MCF 10A (cell line): ENCODE measurements at regions not wholly inside any gene's neighbourhood (a gene's known extent, or its start where the extent isn't known, plus 50 kb on each side); places are given as distances from the start of the nearest gene placed in this dataset.
A peak's percentile ranks its signal among the peaks of the same experiment; 100 is the strongest.

ENCODE experiments used
- BruUV-seq: library from RNA; stranded (reverse); fragments of 400-500 nt; replicated peaks from 2 replicates; lab custom pipeline; 2021; lab: Mats Ljungman, UMichigan
- CTCF ChIA-PET: fragments of 300-600 bp; sonication (Branson Sonifier 250); formaldehyde crosslinking; extraction: SDS; loops from one replicate; lab custom pipeline; 2021; ENCODE audit warnings: antibody characterized with exemption, inconsistent platforms; lab: Yijun Ruan, JAX
- POLR2A ChIA-PET: fragments of 300-600, 350-650 bp; sonication (Branson Sonifier 250); formaldehyde crosslinking; extraction: SDS; loops from one replicate; lab custom pipeline; 2020; ENCODE audit warnings: antibody characterized with exemption, inconsistent platforms; lab: Yijun Ruan, JAX
- DNase-seq: peaks from one replicate; pipeline ENCODE4 v3.0.0-alpha.2; 2018; ENCODE audit not compliant: unreplicated experiment
- H3K27ac Mint-ChIP-seq: one replicate; pipeline ENCODE4 v1.8.0; 2022; ENCODE audit warnings: mild to moderate bottlenecking, low read depth, mixed read lengths; ENCODE audit not compliant: unreplicated experiment
- H3K27me3 Mint-ChIP-seq: one replicate; pipeline ENCODE4 v1.8.0; 2022; ENCODE audit warnings: mixed read lengths; ENCODE audit not compliant: insufficient read depth, unreplicated experiment
- H3K36me3 Mint-ChIP-seq: one replicate; pipeline ENCODE4 v1.8.0; 2022; ENCODE audit warnings: mild to moderate bottlenecking, moderate library complexity, mixed read lengths; ENCODE audit not compliant: insufficient read depth, unreplicated experiment
- H3K4me1 Mint-ChIP-seq: one replicate; pipeline ENCODE4 v1.8.0; 2022; ENCODE audit warnings: mixed read lengths; ENCODE audit not compliant: insufficient read depth, unreplicated experiment
- H3K4me3 Mint-ChIP-seq: one replicate; pipeline ENCODE4 v1.8.0; 2022; ENCODE audit warnings: mild to moderate bottlenecking, moderate library complexity, mixed read lengths; ENCODE audit not compliant: unreplicated experiment
- H3K9me3 Mint-ChIP-seq: one replicate; pipeline ENCODE4 v1.8.0; 2022; ENCODE audit warnings: mixed read lengths; ENCODE audit not compliant: unreplicated experiment
- intact Hi-C: fragments of 100-400 bp; cut with micrococcal nuclease; formaldehyde crosslinking; loops from 2 replicates; pipeline ENCODE4 v1.14.1; 2022
- TF ChIP-seq, protein P1 (sequence below): fragments of 200-600 bp; IDR thresholded peaks from one replicate; pipeline ENCODE4 v1.8.0; 2022; ENCODE audit warnings: antibody characterized with exemption, mild to moderate bottlenecking; ENCODE audit not compliant: unreplicated experiment

DNA sequence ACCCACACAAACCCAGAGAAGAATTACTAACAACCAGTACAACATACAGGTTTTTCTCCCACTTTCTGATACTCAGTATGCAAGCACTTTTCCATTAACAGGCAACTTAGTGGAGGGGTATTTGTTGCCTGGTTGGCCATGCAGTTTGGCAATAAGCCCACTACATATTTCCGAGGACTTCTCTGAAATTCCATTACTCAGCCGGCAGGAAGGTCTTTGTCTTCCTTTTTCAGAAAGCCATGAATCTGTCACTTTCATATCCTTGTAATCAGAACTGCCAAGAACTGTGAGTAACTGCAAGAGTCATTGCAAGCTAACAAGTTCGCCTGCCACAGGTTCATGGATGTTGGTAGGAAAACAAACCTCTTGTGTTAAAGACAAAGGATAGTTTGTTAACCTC lies 422.3 kb upstream of the ROBO1 start:
- H3K4me3 Mint-ChIP-seq: peak overlapping the region; percentile 17
- no peaks in the 10 kb centered on the region for H3K36me3 Mint-ChIP-seq
- peaks cover 10% of the 10 kb centered on the region for H3K4me1 Mint-ChIP-seq
- TF ChIP-seq, protein P1, sequence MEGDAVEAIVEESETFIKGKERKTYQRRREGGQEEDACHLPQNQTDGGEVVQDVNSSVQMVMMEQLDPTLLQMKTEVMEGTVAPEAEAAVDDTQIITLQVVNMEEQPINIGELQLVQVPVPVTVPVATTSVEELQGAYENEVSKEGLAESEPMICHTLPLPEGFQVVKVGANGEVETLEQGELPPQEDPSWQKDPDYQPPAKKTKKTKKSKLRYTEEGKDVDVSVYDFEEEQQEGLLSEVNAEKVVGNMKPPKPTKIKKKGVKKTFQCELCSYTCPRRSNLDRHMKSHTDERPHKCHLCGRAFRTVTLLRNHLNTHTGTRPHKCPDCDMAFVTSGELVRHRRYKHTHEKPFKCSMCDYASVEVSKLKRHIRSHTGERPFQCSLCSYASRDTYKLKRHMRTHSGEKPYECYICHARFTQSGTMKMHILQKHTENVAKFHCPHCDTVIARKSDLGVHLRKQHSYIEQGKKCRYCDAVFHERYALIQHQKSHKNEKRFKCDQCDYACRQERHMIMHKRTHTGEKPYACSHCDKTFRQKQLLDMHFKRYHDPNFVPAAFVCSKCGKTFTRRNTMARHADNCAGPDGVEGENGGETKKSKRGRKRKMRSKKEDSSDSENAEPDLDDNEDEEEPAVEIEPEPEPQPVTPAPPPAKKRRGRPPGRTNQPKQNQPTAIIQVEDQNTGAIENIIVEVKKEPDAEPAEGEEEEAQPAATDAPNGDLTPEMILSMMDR: no peak
- no TSS peak for BruUV-seq
- H3K9me3 Mint-ChIP-seq: no peaks in the 10 kb centered on the region
- H3K27me3 Mint-ChIP-seq: no peaks in the 10 kb centered on the region
- ChIA-PET POLR2A (interaction anchor here (0.7 kb wide), 1 partner anchor 30 kb away, joined by 3 read pairs; no protein-coding TSS in a partner anchor), CTCF (interaction anchor here (1.0 kb wide), 1 partner anchor 24 kb away, joined by 3 read pairs; no protein-coding TSS in a partner anchor)
- DNase-seq: peak; percentile 72
- intact Hi-C loops: no loop called here
- H3K27ac Mint-ChIP-seq: no peak overlapping the region

DNA sequence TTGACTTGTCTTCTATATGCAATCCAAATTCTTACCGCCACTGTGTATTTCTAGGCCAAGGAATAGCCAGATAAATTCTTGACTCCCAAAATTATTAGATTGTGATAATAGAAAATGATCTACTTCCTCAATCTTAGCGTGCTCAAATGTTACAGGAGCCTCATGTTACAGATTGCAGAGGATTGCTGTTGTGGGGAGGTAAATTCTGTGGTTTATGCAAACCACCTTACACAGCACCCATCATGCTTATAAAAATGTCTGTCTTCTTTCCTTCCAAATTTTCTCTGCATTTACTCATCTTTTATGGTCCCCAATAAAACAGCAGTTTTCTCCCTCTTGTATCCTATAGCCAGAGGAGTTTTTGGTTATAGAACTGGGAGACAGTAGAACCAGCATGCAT lies 420.2 kb upstream of the ROBO1 start:
- Mint-ChIP-seq H3K36me3 (no peaks in the 10 kb centered on the region), H3K27ac (no peak overlapping the region), H3K27me3 (no peaks in the 10 kb centered on the region), H3K4me3 (no peak overlapping the region), H3K9me3 (no peaks in the 10 kb centered on the region), H3K4me1 (peaks cover 10% of the 10 kb centered on the region)
- DNase-seq: no peak
- BruUV-seq: no TSS peak
- intact Hi-C loops: no loop called here
- POLR2A ChIA-PET: no interaction called here
- CTCF ChIA-PET: no interaction called here
- TF ChIP-seq, protein P1: no peak

DNA sequence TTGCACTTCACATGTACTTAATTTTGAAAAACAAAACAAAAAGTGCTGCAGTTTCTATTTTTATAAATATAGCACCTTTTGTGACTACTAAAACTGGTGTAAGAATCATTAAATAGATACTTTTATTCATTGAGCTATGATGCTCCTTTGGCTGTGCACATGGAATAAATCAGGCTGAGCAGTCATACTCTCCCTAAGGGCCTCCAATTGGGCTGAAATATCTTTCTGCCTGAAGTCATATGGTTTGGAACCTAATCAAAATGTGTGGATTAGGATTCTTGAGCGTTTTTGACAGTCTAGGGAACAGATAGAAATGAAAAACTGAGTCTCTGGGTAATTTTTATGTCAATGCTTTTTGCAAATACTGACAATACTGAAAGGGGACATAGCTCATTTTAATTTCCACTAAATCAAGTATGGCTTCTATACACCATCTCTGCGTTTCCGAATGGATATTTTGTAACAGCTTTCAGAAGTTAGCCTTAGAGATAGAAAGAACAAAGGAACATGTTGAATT lies 392.2 kb upstream of the ROBO1 start:
- H3K4me3 Mint-ChIP-seq: no peak overlapping the region
- H3K4me1 Mint-ChIP-seq: no peaks in the 10 kb centered on the region
- no peaks in the 10 kb centered on the region for H3K27me3 Mint-ChIP-seq
- ChIA-PET CTCF (no interaction called here), POLR2A (no interaction called here)
- TF ChIP-seq, protein P1: no peak
- H3K36me3 Mint-ChIP-seq: no peaks in the 10 kb centered on the region
- no peak for DNase-seq
- intact Hi-C loops: no loop called here
- H3K9me3 Mint-ChIP-seq: no peaks in the 10 kb centered on the region
- BruUV-seq: no TSS peak
- H3K27ac Mint-ChIP-seq: no peak overlapping the region

DNA sequence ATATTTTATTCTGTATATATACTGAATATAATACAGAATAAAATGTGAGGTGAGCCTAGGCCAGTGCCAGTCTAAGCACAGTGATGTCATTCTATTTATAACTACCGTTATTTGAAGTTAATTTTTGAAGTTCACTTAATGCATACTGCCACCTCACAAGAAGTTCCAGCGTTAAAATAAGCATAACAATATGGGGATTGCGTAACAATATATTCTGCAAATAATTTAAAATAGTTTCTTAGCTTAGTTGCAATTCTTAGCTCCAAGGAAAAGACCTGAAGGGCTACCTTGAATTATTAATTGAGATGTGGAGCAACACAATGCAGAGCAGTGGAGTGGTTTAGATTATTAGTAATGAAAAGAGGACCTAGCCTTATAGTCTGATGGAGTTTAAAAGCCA lies 390.5 kb upstream of the ROBO1 start:
- Mint-ChIP-seq H3K9me3 (no peaks in the 10 kb centered on the region), H3K4me3 (no peak overlapping the region), H3K36me3 (no peaks in the 10 kb centered on the region), H3K4me1 (no peaks in the 10 kb centered on the region), H3K27me3 (no peaks in the 10 kb centered on the region), H3K27ac (no peak overlapping the region)
- TF ChIP-seq, protein P1: no peak
- POLR2A ChIA-PET: no interaction called here
- DNase-seq: no peak
- intact Hi-C loops: no loop called here
- BruUV-seq: no TSS peak
- CTCF ChIA-PET: no interaction called here
